ENCODE measurements at regions not wholly inside any gene's neighbourhood (a gene's known extent, or its start where the extent isn't known, plus 50 kb on each side); places are given as distances from the start of the nearest gene placed in this dataset.

GRCh38 chr9:82581935-82582334, 481.0 kb downstream of the RASEF start:
- DNase-seq (ENCODE audit: low read depth in 2 of 2) = no peak

- DNase-seq (ENCODE audit: low read depth in 2 of 2) = no peak
Observed at GRCh38 chr9:82582693-82583092, 480.2 kb downstream of the RASEF start.

GRCh38 chr9:82583524-82583923, 479.4 kb downstream of the RASEF start:
- DNase-seq (ENCODE audit: low read depth in 2 of 2) = no peak

GRCh38 chr9:82584349-82584863, 478.5 kb downstream of the RASEF start:
- no peak for DNase-seq (ENCODE audit: low read depth in 2 of 2)

- no peak for DNase-seq (ENCODE audit: low read depth in 2 of 2)
Observed at GRCh38 chr9:82586918-82587356, 476.0 kb downstream of the RASEF start.

GRCh38 chr9:82588301-82589180, 474.4 kb downstream of the RASEF start:
- peak in 1 of 2 experiments; percentile 6 for DNase-seq (ENCODE audit: low read depth in 2 of 2)

GRCh38 chr9:82590845-82591244, 472.1 kb downstream of the RASEF start:
- no peak for DNase-seq (ENCODE audit: low read depth in 2 of 2)

GRCh38 chr9:82593501-82593900, 469.4 kb downstream of the RASEF start:
- no peak for DNase-seq (ENCODE audit: low read depth in 2 of 2)

- no peak for DNase-seq (ENCODE audit: low read depth in 2 of 2)
Observed at GRCh38 chr9:82597241-82598203, 465.4 kb downstream of the RASEF start.

GRCh38 chr9:82598241-82599039, 464.5 kb downstream of the RASEF start:
- no peak for DNase-seq (ENCODE audit: low read depth in 2 of 2)

- no peak for DNase-seq (ENCODE audit: low read depth in 2 of 2)
Observed at GRCh38 chr9:82599336-82599949, 463.5 kb downstream of the RASEF start.

GRCh38 chr9:82600536-82601292, 462.2 kb downstream of the RASEF start:
- DNase-seq (ENCODE audit: low read depth in 2 of 2) = no peak

- DNase-seq (ENCODE audit: low read depth in 2 of 2) = peak; percentile 35 to 49
Observed at GRCh38 chr9:82601293-82601771, 461.6 kb downstream of the RASEF start.

- no peak for DNase-seq (ENCODE audit: low read depth in 2 of 2)
Observed at GRCh38 chr9:82604947-82605656, 457.8 kb downstream of the RASEF start.

- DNase-seq (ENCODE audit: low read depth in 2 of 2) = no peak
Observed at GRCh38 chr9:82605657-82606031, 457.3 kb downstream of the RASEF start.

GRCh38 chr9:82606071-82606470, 456.9 kb downstream of the RASEF start:
- DNase-seq (ENCODE audit: low read depth in 2 of 2) = no peak

- peak; percentile 42 to 52 for DNase-seq (ENCODE audit: low read depth in 2 of 2)
Observed at GRCh38 chr9:82606492-82607382, 456.2 kb downstream of the RASEF start.

- DNase-seq (ENCODE audit: low read depth in 2 of 2) = no peak
Observed at GRCh38 chr9:82608487-82608886, 454.5 kb downstream of the RASEF start.
